Neuronal stem cell (in vitro differentiated cells): ENCODE measurements at regions not wholly inside any gene's neighbourhood (a gene's known extent, or its start where the extent isn't known, plus 50 kb on each side); places are given as distances from the start of the nearest gene placed in this dataset.
"Not testable (repeated sequence)": the region's sequence is repeated elsewhere in the genome, so short reads cannot be mapped to it uniquely, and the experiment has no call there.

Experiments
- DNase-seq: peaks from one replicate; pipeline ENCODE4 v3.0.0-alpha.2; 2013; ENCODE audit warnings: low spot score
- H2AFZ ChIP-seq: one replicate; pipeline ENCODE4 v1.6.1; 2013; ENCODE audit warnings: mild to moderate bottlenecking, low read length, inconsistent platforms
- H2AK5ac ChIP-seq: 2 replicates; pipeline ENCODE4 v1.6.1; 2013; ENCODE audit warnings: low read depth, mild to moderate bottlenecking, inconsistent platforms, low read length, moderate library complexity, mixed read lengths
- H2BK120ac ChIP-seq: 2 replicates; pipeline ENCODE4 v1.6.1; 2013; ENCODE audit warnings: low read depth, mild to moderate bottlenecking, inconsistent platforms, low read length, moderate library complexity, mixed read lengths
- H2BK12ac ChIP-seq: one replicate; pipeline ENCODE4 v1.6.1; 2013; ENCODE audit warnings: low read length, inconsistent platforms
- H2BK15ac ChIP-seq: 2 replicates; pipeline ENCODE4 v1.6.1; 2013; ENCODE audit warnings: mild to moderate bottlenecking, low read length, inconsistent platforms, mixed read lengths
- H2BK5ac ChIP-seq: one replicate; pipeline ENCODE4 v1.6.1; 2013; ENCODE audit warnings: inconsistent platforms, mild to moderate bottlenecking, low read length, moderate library complexity
- H3K14ac ChIP-seq: one replicate; pipeline ENCODE4 v1.6.1; 2013; ENCODE audit warnings: low read length, inconsistent platforms
- H3K18ac ChIP-seq: 2 replicates; pipeline ENCODE4 v1.6.1; 2013; ENCODE audit warnings: low read length, inconsistent platforms
- H3K23ac ChIP-seq: 2 replicates; pipeline ENCODE4 v1.6.1; 2013; ENCODE audit warnings: low read depth, mild to moderate bottlenecking, mixed read lengths, low read length, inconsistent platforms; ENCODE audit not compliant: poor library complexity
- H3K27ac ChIP-seq: replicated peaks from 3 replicates; pipeline ENCODE4 v1.5.1; 2013; ENCODE audit warnings: low read length, inconsistent platforms
- H3K27me3 ChIP-seq, 3 experiments: 2 replicates each; pipeline ENCODE4 v1.6.1; 2013; ENCODE audit warnings: low read length in 3 of 3, mild to moderate bottlenecking in 2 of 3, inconsistent platforms in 1 of 3, low read depth in 1 of 3, mixed read lengths in 1 of 3, moderate library complexity in 1 of 3; ENCODE audit not compliant: control insufficient read depth in 3 of 3, insufficient read depth in 3 of 3
- H3K36me3 ChIP-seq, 2 donors: replicated peaks in 1 of 2; 2 replicates each; pipeline ENCODE4 v1.6.1; 2013; ENCODE audit warnings: low read length in 2 of 2; ENCODE audit not compliant: control insufficient read depth in 2 of 2, insufficient read depth in 2 of 2
- H3K4ac ChIP-seq: 2 replicates; pipeline ENCODE4 v1.6.1; 2013; ENCODE audit warnings: inconsistent platforms, mild to moderate bottlenecking, low read length, moderate library complexity
- H3K4me1 ChIP-seq, 2 donors: 1 replicate in 1 of 2; 2 replicates in 1 of 2; pipeline ENCODE4 v1.6.1; 2013; ENCODE audit warnings: low read length in 2 of 2, low read depth in 1 of 2; ENCODE audit not compliant: control insufficient read depth in 2 of 2, insufficient read depth in 1 of 2
- H3K4me2 ChIP-seq: one replicate; pipeline ENCODE4 v1.6.1; 2013; ENCODE audit warnings: mild to moderate bottlenecking, low read length, inconsistent platforms; ENCODE audit not compliant: insufficient read depth, poor library complexity, severe bottlenecking
- H3K4me3 ChIP-seq, 2 donors: 2 replicates each; pipeline ENCODE4 v1.5.1; 2013; ENCODE audit warnings: low read length in 2 of 2, mild to moderate bottlenecking in 2 of 2, inconsistent platforms in 1 of 2, moderate library complexity in 1 of 2
- H3K79me1 ChIP-seq: one replicate; pipeline ENCODE4 v1.6.1; 2013; ENCODE audit warnings: low read depth, mild to moderate bottlenecking, inconsistent platforms, low read length, moderate library complexity
- H3K9ac ChIP-seq: one replicate; pipeline ENCODE4 v1.6.1; 2013; ENCODE audit warnings: mild to moderate bottlenecking, low read depth, low read length, inconsistent platforms; ENCODE audit not compliant: poor library complexity
- H3K9me3 ChIP-seq, 2 donors: replicated peaks in 1 of 2; 2 replicates each; pipeline versions ENCODE3 to v1.6.1; 2013; ENCODE audit warnings: low read length in 2 of 2, mild to moderate bottlenecking in 2 of 2, inconsistent platforms in 1 of 2, low read depth in 1 of 2, mixed read lengths in 1 of 2, moderate library complexity in 1 of 2; ENCODE audit not compliant: control insufficient read depth in 2 of 2, insufficient read depth in 1 of 2
- H4K8ac ChIP-seq: one replicate; pipeline ENCODE4 v1.6.1; 2013; ENCODE audit warnings: low read depth, mild to moderate bottlenecking, inconsistent platforms, low read length, moderate library complexity
- H4K91ac ChIP-seq: one replicate; pipeline ENCODE4 v1.6.1; 2013; ENCODE audit warnings: low read length, low read depth, mild to moderate bottlenecking, inconsistent platforms; ENCODE audit not compliant: poor library complexity
- WGBS, 2 donors: extraction: QIAGEN DNeasy Blood & Tissue Kit; methylation state at CpG; one replicate each; pipeline ENCODE4 v1.1.7; 2013; ENCODE audit warnings: missing lambda C conversion rate in 2 of 2, mixed read lengths in 1 of 2; ENCODE audit not compliant: insufficient read length in 2 of 2, insufficient replicate concordance in 1 of 2; ENCODE audit errors: extremely low coverage in 2 of 2; 5-methylcytosine and 5-hydroxymethylcytosine counted together

- Histone ChIP-seq H3K14ac (no peak overlapping the region), H2BK12ac (no peak overlapping the region), H3K9ac (no peak overlapping the region), H3K27me3 (no peaks in the 10 kb centered on the region), H3K9me3 (peaks cover 0 to 4% of the 10 kb centered on the region in 2 donors), H4K8ac (no peak overlapping the region), H2AK5ac (no peak overlapping the region), H2BK15ac (no peak overlapping the region), H3K79me1 (no peaks in the 10 kb centered on the region), H2BK120ac (no peak overlapping the region), H3K4me2 (no peak overlapping the region), H3K36me3 (no peaks in the 10 kb centered on the region), H3K4me3 (no peak overlapping the region), H3K23ac (no peak overlapping the region), H4K91ac (no peak overlapping the region), H2BK5ac (no peak overlapping the region), H3K4me1 (peaks cover 0 to 2% of the 10 kb centered on the region in 2 donors), H3K4ac (no peak overlapping the region), H2AFZ (peak overlapping the region; percentile 55), H3K18ac (no peak overlapping the region), H3K27ac (no peak overlapping the region)
- no peak for DNase-seq
- WGBS, 2 donors = no CpG with 5 or more reads among the region's 2 CpGs
Observed at GRCh38 chr4:63211776-63212479, 1197.3 kb downstream of the TECRL start.

GRCh38 chr4:63211375-63211774 lies 1197.9 kb downstream of the TECRL start:
- DNase-seq = no peak
- H3K36me3 ChIP-seq = no peaks in the 10 kb centered on the region
- peaks cover 0 to 2% of the 10 kb centered on the region in 2 donors for H3K4me1 ChIP-seq
- no peaks in the 10 kb centered on the region for H3K79me1 ChIP-seq
- H3K27me3 ChIP-seq = no peaks in the 10 kb centered on the region
- H4K91ac ChIP-seq = no peak overlapping the region
- H3K14ac ChIP-seq = no peak overlapping the region
- no peak overlapping the region for H3K4me2 ChIP-seq
- H2BK15ac ChIP-seq = no peak overlapping the region
- no peak overlapping the region for H3K9ac ChIP-seq
- no CpG with 5 or more reads among the region's 2 CpGs for WGBS, 2 donors
- no peak overlapping the region for H2BK12ac ChIP-seq
- no peak overlapping the region for H2AFZ ChIP-seq
- no peak overlapping the region for H4K8ac ChIP-seq
- H2BK120ac ChIP-seq = no peak overlapping the region
- no peak overlapping the region for H2AK5ac ChIP-seq
- H3K27ac ChIP-seq = no peak overlapping the region
- no peak overlapping the region for H3K4me3 ChIP-seq
- no peak overlapping the region for H3K23ac ChIP-seq
- H2BK5ac ChIP-seq = no peak overlapping the region
- H3K4ac ChIP-seq = no peak overlapping the region
- peaks cover 0 to 4% of the 10 kb centered on the region in 2 donors for H3K9me3 ChIP-seq
- H3K18ac ChIP-seq = no peak overlapping the region

- WGBS, 2 donors = no CpG with 5 or more reads among the region's 3 CpGs
- H2AFZ ChIP-seq, H3K14ac ChIP-seq, H3K27ac ChIP-seq, H3K18ac ChIP-seq, H2AK5ac ChIP-seq, H3K36me3 ChIP-seq, H3K9me3 ChIP-seq, H4K8ac ChIP-seq, H3K4me3 ChIP-seq, H3K4me1 ChIP-seq, DNase-seq, H3K27me3 ChIP-seq, H2BK5ac ChIP-seq, H2BK15ac ChIP-seq, H3K4ac ChIP-seq, H2BK120ac ChIP-seq, H3K23ac ChIP-seq, H3K79me1 ChIP-seq, H3K4me2 ChIP-seq, H3K9ac ChIP-seq, H2BK12ac ChIP-seq, H4K91ac ChIP-seq: not testable (repeated sequence)
Observed at GRCh38 chr4:63193029-63193428, 1216.2 kb downstream of the TECRL start.

- Histone ChIP-seq H2BK15ac (no peak overlapping the region), H2BK5ac (no peak overlapping the region), H4K91ac (no peak overlapping the region), H3K36me3 (no peaks in the 10 kb centered on the region), H3K4me3 (no peak overlapping the region), H3K14ac (no peak overlapping the region), H2BK120ac (no peak overlapping the region), H3K4ac (no peak overlapping the region), H3K9me3 (no peaks in the 10 kb centered on the region), H4K8ac (no peak overlapping the region), H2BK12ac (no peak overlapping the region), H3K23ac (no peak overlapping the region), H3K4me1 (peaks cover 0 to 2% of the 10 kb centered on the region in 2 donors), H3K4me2 (no peak overlapping the region), H3K18ac (no peak overlapping the region), H3K9ac (no peak overlapping the region), H2AK5ac (no peak overlapping the region), H3K27me3 (no peaks in the 10 kb centered on the region), H2AFZ (no peak overlapping the region), H3K79me1 (no peaks in the 10 kb centered on the region), H3K27ac (no peak overlapping the region)
- DNase-seq = no peak
- no CpG with 5 or more reads among the region's 2 CpGs for WGBS, 2 donors
Observed at GRCh38 chr4:63171341-63171740, 1237.9 kb downstream of the TECRL start.
